NT2/D1 (cell line): ENCODE measurements at regions not wholly inside any gene's neighbourhood (a gene's known extent, or its start where the extent isn't known, plus 50 kb on each side); places are given as distances from the start of the nearest gene placed in this dataset.

Experiments
- SUZ12 ChIP-seq: IDR thresholded peaks from 2 replicates; pipeline ENCODE4 v1.6.1; 2011; ENCODE audit not compliant: insufficient read length, insufficient read depth; ENCODE audit errors: extremely low read depth
- YY1 ChIP-seq: IDR thresholded peaks from 2 replicates; pipeline ENCODE4 v1.6.1; 2011; ENCODE audit not compliant: insufficient read length, insufficient read depth
- ZNF274 ChIP-seq: IDR thresholded peaks from 2 replicates; pipeline ENCODE4 v1.6.1; 2011; ENCODE audit warnings: mild to moderate bottlenecking, low read depth, low read length

DNA sequence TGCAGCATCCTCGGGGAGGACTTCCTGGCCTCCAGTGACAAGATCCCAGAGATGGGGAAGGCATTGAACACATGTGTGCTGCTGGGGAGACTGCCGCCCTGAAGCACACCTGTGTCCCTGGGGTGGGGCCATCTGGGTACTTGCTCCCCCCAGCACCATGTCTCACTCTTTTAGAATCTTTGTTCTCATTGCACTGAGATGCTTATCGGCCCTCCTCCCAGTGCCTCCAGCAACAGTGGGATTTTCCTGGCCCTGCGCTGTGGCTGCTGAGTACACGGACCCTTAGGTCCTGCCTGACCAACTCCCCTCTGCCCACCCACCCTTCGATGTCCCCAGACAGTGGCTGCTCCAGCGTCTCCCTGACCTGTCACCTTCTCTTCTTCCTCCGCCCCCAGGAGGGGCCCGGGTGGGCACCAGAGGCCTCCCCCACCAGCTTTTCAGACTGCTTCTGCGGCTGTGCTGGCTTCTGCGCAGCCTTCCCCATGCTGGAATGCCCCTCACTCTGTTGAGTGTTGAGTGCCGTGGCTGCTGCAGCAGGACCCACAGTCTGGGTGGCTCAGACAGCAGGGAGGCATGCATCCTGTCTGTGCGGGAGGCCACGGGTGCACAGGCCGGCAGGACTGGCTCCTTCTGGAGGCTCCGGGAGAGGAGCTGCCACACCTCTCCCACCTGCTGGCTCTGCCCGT lies 145.9 kb upstream of the IRX2 start:
- TF ChIP-seq ZNF274 (no peak), SUZ12 (no peak), YY1 (no peak)
